PC-3 (cell line): ENCODE measurements at regions not wholly inside any gene's neighbourhood (a gene's known extent, or its start where the extent isn't known, plus 50 kb on each side); places are given as distances from the start of the nearest gene placed in this dataset.

Experiments
- CTCF ChIP-seq: fragments of 300-600 bp; sonication (generic); conservative IDR thresholded peaks from 2 replicates; pipeline ENCODE4 v1.5.1; 2017; ENCODE audit warnings: antibody characterized with exemption, low read depth, mild to moderate bottlenecking, low read length
- EZH2 ChIP-seq: fragments of 300-600 bp; sonication (generic); IDR thresholded peaks from one replicate; pipeline ENCODE4 v1.6.1; 2017; ENCODE audit warnings: antibody characterized with exemption, mild to moderate bottlenecking, low read length; ENCODE audit not compliant: unreplicated experiment

GRCh38 chr11:110984693-110985092, 260.8 kb upstream of the POU2AF2 start:
- TF ChIP-seq CTCF = no peak
- TF ChIP-seq EZH2 = no peak
